T-helper 2 cell treated with Interferon-gamma antibody and Interleukin-4, amounts not matched to agents 5 μg/mL and 100 μg/mL, for 36 hours (primary cell): ENCODE measurements at regions not wholly inside any gene's neighbourhood (a gene's known extent, or its start where the extent isn't known, plus 50 kb on each side); places are given as distances from the start of the nearest gene placed in this dataset.

Experiments
- DNase-seq: peaks from one replicate; pipeline ENCODE4 v3.0.0; 2021; ENCODE audit warnings: low spot score
- H3K27ac Mint-ChIP-seq: one replicate; pipeline ENCODE4 v1.8.0; 2021; ENCODE audit warnings: mild to moderate bottlenecking, mixed read lengths
- H3K27me3 Mint-ChIP-seq: one replicate; pipeline ENCODE4 v1.8.0; 2021; ENCODE audit warnings: low read depth, mixed read lengths
- H3K36me3 Mint-ChIP-seq: one replicate; pipeline ENCODE4 v1.8.0; 2021; ENCODE audit warnings: low read depth, mixed read lengths
- H3K4me1 Mint-ChIP-seq: one replicate; pipeline ENCODE4 v1.8.0; 2021; ENCODE audit warnings: low read depth, mixed read lengths
- H3K4me3 Mint-ChIP-seq: one replicate; pipeline ENCODE4 v1.8.0; 2022; ENCODE audit warnings: mild to moderate bottlenecking, moderate library complexity, mixed read lengths
- H3K9me3 Mint-ChIP-seq: one replicate; pipeline ENCODE4 v1.8.0; 2021; ENCODE audit warnings: mixed read lengths

DNA sequence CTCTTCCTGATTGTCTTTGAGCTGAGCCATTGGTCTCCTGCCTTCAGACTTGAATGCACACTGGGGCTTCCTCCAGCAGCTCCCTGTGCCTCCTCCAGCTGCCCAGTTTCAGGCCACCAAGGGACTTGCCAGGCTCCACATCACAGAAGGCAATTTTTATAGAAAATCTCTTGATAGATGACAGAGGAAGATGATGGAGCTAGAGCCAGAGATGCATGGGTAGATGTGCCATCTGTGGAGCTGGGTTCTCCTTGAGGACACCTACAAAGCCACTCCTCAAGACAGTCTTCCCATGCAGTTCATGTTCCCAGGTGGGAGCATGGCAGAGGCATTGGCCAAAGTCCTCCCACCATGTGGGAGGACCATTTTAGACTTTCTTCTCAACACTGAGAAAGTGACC is 239.6 kb upstream of the IRX1 start:
- H3K27ac Mint-ChIP-seq: no peak overlapping the region
- H3K4me1 Mint-ChIP-seq: no peaks in the 10 kb centered on the region
- H3K9me3 Mint-ChIP-seq: peaks cover 17% of the 10 kb centered on the region
- no peaks in the 10 kb centered on the region for H3K27me3 Mint-ChIP-seq
- H3K36me3 Mint-ChIP-seq: no peaks in the 10 kb centered on the region
- no peak overlapping the region for H3K4me3 Mint-ChIP-seq
- no peak for DNase-seq

DNA sequence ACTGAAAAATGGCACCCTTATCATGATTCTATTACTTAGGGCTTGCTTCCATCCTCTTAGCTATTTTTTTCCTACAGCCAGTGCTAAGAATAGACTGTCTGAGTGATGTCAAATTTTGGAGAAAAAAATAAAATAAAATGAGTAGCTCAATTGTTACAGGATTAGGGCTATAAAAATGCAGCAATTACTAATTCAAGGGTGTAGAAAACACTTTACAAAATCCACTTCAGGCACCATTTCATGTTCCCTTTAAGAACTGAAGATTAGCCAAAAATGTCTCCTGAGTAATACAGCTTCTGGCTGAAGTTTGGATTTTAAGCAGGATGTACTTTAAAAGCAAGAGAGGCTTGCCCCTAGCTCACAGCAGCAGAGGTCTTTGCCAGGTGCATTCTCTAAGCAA is 240.5 kb upstream of the IRX1 start:
- no peaks in the 10 kb centered on the region for H3K27me3 Mint-ChIP-seq
- H3K36me3 Mint-ChIP-seq: no peaks in the 10 kb centered on the region
- H3K27ac Mint-ChIP-seq: no peak overlapping the region
- no peak for DNase-seq
- H3K4me3 Mint-ChIP-seq: no peak overlapping the region
- peaks cover 14% of the 10 kb centered on the region for H3K9me3 Mint-ChIP-seq
- H3K4me1 Mint-ChIP-seq: no peaks in the 10 kb centered on the region

DNA sequence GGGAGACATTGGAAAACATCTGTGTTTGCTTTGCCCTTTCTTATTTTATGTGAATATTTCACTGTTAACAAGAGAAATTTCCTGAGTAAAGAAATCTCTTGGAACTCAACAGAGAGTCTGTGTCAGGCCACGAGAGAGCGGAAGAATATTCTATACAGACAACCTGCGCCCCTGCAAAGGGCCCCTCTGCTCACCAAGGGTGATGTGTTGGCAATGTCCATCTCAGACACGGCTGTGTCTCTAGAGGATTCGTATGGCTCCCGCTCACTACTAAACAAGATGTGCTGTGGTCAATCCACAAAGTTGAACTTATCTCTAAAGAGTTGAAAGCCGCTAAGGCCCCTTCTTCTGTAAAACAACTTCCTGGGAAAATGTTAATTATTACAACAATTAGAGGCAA is 241.0 kb upstream of the IRX1 start:
- Mint-ChIP-seq H3K27me3 (no peaks in the 10 kb centered on the region), H3K36me3 (no peaks in the 10 kb centered on the region), H3K9me3 (peaks cover 20% of the 10 kb centered on the region), H3K4me3 (no peak overlapping the region), H3K4me1 (no peaks in the 10 kb centered on the region), H3K27ac (no peak overlapping the region)
- DNase-seq: no peak

DNA sequence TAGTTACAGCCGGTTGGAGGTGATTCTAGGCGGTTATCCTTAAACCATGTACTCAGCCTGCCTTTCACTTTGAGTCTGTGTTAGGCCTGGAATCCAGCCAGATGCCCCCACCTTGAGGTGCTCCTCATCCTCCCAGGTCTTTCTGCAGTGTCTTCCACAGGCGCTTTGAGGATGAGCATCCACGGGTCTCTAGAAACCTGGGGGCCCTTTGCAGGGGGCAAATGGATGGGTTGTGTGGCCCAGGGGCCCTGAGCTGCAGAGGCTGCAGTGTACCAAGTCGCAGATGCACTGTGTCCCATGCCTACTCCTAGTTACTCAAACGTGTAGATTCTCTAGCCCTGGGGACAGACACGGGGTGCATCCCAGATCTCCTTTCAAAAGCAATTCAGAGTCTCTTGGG is 242.1 kb upstream of the IRX1 start:
- no peak for DNase-seq
- no peaks in the 10 kb centered on the region for H3K36me3 Mint-ChIP-seq
- no peaks in the 10 kb centered on the region for H3K27me3 Mint-ChIP-seq
- H3K4me1 Mint-ChIP-seq: no peaks in the 10 kb centered on the region
- H3K27ac Mint-ChIP-seq: no peak overlapping the region
- H3K4me3 Mint-ChIP-seq: no peak overlapping the region
- peaks cover 17% of the 10 kb centered on the region for H3K9me3 Mint-ChIP-seq

DNA sequence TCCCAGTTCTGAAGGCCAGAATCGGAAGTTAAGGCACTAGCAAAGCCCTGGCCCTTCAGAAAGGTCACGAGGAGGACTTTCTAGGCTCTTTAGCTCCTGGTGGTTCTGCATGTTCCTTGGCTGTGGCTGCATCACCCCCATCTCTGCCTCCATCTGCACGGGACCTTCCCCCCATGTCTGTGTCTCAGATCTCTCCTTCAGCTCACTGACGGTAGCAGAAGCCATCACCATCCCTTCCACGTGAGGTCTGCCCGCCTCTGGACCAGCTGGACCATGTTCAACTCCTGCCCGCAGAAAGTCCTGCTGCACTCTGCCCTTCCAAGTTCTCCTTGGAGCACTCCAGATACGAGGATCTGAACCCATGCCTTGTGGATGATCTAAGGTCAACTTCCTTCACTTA is 242.9 kb upstream of the IRX1 start:
- H3K4me1 Mint-ChIP-seq: no peaks in the 10 kb centered on the region

DNA sequence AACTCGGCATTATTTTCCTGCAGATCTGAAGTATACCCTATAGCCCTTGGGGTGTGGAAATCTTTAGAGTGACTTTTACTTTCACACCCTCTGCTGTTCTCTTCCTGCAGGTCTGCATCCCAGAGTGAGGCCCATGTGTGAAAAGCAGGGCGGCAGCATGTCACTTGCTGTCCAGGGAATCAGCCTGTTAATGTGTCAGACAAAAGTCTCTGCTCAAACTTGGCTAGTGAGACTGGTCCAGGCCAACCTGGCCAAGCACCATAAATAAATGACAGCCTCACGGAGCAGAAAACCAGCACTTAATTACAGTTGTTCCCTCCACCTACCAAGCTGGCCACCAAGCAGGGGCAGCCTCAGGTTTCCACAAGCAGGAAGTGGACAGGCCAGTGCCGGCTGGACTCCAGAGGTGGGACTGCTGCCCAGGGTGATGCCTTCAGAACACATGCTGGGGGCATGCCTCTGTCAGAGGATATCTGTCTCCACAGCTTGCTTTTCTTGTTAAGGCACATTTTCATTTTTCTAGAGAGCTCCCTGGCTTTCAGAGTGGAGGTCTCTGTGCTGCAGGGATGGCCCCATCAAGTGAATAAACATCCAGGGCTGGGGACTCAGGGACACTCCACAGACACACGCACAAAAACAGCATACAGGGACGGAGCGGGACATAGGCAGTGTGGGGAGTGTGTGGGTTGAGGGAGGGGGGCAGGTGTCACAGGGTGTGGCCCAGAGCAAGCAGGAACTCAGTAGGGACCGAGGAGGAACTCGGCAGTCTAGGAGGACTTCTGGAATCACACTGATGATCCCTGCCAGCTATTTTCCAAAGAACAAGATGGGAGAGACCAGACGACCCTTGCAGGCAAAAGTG is 243.8 kb upstream of the IRX1 start:
- Mint-ChIP-seq H3K9me3 (peaks cover 29% of the 10 kb centered on the region), H3K27me3 (no peaks in the 10 kb centered on the region), H3K27ac (no peak overlapping the region), H3K36me3 (no peaks in the 10 kb centered on the region), H3K4me3 (no peak overlapping the region), H3K4me1 (no peaks in the 10 kb centered on the region)
- DNase-seq: no peak

More for the DNA sequence above, 242.9 kb upstream of the IRX1 start:
- H3K36me3 Mint-ChIP-seq: no peaks in the 10 kb centered on the region
- no peaks in the 10 kb centered on the region for H3K27me3 Mint-ChIP-seq
- H3K27ac Mint-ChIP-seq: no peak overlapping the region
- no peak for DNase-seq
- H3K9me3 Mint-ChIP-seq: peaks cover 21% of the 10 kb centered on the region
- no peak overlapping the region for H3K4me3 Mint-ChIP-seq

DNA sequence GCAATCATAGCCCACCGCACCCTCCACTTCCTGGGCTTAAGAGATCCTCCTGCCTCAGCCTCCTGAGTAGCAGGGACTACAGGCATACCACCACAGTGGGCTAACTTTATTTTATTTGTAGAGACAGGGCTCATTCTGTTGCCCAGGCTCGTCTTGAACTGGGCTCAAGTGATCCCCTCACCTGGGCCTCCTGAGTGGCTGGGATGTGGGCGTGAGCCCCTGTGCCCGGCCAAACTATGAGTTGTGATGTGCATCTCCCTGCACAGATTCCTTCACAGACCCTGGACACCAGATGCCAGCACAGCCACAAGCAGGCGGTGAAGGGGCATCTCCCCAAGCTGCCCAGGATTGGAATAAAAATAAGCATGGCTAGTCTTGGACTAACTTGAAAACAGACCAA is 244.9 kb upstream of the IRX1 start:
- no peaks in the 10 kb centered on the region for H3K27me3 Mint-ChIP-seq
- H3K36me3 Mint-ChIP-seq: no peaks in the 10 kb centered on the region
- no peaks in the 10 kb centered on the region for H3K4me1 Mint-ChIP-seq
- H3K4me3 Mint-ChIP-seq: no peak overlapping the region
- H3K9me3 Mint-ChIP-seq: peaks cover 31% of the 10 kb centered on the region
- H3K27ac Mint-ChIP-seq: no peak overlapping the region
- DNase-seq: no peak

DNA sequence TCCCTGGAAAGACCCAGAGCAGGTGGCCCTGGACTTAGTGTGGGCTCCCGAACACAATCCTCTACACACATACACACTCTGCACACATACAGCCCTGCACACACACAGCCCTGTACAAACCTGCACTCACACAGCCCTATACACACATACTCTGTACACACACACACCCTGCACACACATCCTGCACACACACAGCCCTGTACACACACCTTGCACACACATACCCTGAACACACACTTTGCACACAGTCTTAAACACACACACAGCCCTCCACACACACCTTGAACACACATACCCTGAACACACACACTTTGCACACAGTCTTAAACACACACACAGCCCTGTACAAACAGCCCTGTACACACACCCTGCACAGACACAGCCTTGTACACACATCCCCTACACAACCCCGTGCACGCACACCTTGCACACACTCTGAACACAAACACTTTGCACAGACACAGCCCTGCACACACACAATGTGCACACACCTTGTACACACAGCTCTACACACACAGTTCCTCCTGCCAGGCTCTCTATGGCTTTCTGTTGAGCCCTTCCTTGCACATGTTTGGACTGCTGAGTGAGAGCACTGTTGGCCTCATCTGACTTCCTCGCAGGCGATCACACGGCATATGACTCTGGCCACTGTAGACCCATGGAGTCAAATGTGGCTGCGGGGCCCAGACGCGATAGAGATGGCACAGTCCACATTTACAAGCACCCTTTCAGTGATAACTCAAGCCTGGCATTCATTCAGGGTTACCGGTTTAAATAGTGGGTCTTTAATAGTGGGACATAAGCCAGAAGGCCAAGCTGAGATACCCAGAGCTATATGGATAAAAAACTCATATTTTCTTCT is 245.7 kb upstream of the IRX1 start:
- no peaks in the 10 kb centered on the region for H3K27me3 Mint-ChIP-seq
- no peak for DNase-seq
- no peak overlapping the region for H3K4me3 Mint-ChIP-seq
- H3K36me3 Mint-ChIP-seq: no peaks in the 10 kb centered on the region
- peaks cover 32% of the 10 kb centered on the region for H3K9me3 Mint-ChIP-seq
- H3K27ac Mint-ChIP-seq: no peak overlapping the region
- H3K4me1 Mint-ChIP-seq: no peaks in the 10 kb centered on the region

DNA sequence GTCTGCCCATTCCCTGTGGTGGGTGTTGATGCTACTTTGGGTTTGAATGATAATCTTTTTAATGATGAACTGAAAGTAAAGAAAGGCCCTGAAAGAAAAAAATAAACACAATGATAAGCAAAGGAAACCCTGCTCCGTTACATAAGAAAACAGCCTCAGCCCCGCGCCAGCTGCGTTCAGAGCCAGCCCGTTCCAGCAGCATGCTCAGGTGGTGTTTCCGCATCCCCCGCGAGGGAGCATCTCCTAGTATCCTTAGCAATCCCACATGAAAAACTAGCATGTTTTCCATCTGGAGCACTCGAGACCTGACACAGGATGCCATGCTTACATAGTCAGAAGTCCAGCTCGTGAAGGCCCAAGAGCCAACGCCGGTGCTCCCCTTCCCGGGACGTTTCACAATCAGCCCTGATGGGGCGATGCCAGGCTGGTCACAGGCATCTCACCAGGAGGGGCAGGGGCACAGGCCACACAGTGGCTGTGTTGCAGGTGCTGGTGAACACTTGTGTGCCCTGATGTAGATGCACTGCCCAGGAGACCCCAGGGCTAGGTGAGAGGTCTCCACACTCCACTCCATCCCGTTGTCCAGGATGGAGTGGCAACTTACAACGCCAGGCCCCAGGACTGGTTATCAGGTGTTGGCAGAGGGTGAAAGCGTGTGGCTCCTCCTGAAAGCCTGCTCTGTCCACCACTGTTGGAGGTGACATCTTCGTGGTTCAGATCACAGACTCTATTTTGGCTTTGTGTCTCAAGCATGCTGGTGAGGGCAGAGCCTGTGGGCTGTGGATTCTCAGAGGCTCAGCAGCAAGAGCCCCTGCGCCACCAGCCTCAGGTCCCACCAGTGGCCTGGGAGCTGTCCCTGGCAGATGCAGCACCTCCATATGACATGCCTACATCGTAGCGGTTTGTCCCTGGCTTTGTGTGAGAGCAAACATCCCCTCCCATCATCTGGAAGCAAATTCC is 246.8 kb upstream of the IRX1 start:
- Mint-ChIP-seq H3K4me1 (no peaks in the 10 kb centered on the region), H3K27me3 (no peaks in the 10 kb centered on the region), H3K36me3 (no peaks in the 10 kb centered on the region)

DNA sequence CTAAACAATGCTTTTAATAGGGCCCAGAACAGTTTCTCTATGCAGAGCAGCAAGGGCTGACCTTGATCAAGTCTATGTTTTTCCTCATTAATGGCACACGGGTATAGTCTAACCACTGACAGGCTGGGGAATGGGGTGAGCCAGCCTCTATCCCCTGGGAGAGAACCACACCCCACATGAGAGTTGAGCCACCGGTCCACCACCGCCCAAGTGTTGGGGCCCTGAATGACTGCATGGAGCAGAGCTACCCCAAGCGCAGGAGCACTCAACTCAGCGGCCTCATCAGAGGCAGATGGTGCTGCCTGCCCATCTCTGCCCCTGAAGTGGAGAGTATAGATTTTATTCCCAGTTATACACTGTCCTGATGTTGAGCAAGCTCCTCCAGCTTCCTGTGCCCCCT is 247.9 kb upstream of the IRX1 start:
- Mint-ChIP-seq H3K9me3 (peaks cover 32% of the 10 kb centered on the region), H3K27ac (no peak overlapping the region), H3K4me1 (no peaks in the 10 kb centered on the region), H3K27me3 (no peaks in the 10 kb centered on the region), H3K36me3 (no peaks in the 10 kb centered on the region), H3K4me3 (no peak overlapping the region)
- no peak for DNase-seq

More for the DNA sequence above, 246.8 kb upstream of the IRX1 start:
- no peak overlapping the region for H3K4me3 Mint-ChIP-seq
- peaks cover 35% of the 10 kb centered on the region for H3K9me3 Mint-ChIP-seq
- no peak overlapping the region for H3K27ac Mint-ChIP-seq
- DNase-seq: no peak

DNA sequence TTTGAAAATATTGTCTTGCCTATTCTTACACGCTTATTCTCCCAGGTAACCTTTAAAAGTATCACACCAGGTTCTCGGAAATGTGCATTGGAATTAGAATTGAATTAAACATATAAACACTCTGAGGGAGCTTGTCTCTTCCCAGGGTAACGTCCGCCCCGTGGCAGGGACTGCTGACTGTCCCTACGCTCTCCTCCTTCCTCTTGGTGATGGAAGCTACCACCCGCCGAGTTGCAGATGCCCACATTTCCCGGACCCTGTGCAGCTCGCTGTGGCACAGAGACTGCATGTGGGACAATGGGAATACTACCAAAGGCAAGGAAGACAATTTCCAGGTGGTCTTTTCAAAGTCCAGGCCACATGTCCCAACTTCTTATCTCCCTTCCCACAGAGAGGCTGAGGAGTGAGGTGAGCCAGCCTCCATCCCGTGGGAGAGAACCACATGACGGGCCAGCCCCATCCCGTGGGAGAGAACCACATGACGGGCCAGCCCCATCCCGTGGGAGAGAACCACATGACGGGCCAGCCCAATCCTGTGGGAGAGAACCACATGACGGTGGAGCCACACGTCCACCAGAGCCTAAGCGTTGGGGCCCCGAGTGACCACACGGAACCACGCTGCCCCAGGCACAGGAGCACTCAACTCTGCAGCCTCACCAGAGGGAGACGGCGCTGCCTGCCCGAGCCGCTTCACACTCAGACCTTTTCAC is 249.4 kb upstream of the IRX1 start:
- peaks cover 31% of the 10 kb centered on the region for H3K9me3 Mint-ChIP-seq
- no peak overlapping the region for H3K4me3 Mint-ChIP-seq
- H3K4me1 Mint-ChIP-seq: no peaks in the 10 kb centered on the region
- no peak overlapping the region for H3K27ac Mint-ChIP-seq
- H3K27me3 Mint-ChIP-seq: no peaks in the 10 kb centered on the region
- DNase-seq: no peak
- no peaks in the 10 kb centered on the region for H3K36me3 Mint-ChIP-seq

DNA sequence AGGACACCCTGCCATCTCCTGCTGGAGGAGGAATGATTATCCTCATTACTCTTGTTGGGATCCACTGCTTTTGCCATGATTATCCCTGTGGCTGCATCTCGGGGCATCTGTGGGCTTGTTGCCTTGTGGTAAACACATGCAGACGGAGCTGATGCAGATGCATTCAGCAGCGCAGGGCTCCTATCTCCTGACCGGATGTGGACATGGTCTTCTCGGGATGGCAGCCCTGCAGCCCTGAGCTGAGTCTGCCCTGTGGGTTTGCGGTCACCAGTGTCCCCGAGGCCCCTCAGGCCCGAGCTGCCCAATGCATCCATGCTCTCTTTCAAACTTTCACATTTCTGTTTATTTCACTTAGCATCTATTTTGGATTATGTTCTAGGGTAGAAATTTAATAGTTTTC is 250.4 kb upstream of the IRX1 start:
- H3K4me1 Mint-ChIP-seq: no peaks in the 10 kb centered on the region
- H3K27ac Mint-ChIP-seq: no peak overlapping the region
- no peak for DNase-seq
- H3K36me3 Mint-ChIP-seq: no peaks in the 10 kb centered on the region
- no peak overlapping the region for H3K4me3 Mint-ChIP-seq
- H3K9me3 Mint-ChIP-seq: peaks cover 29% of the 10 kb centered on the region
- H3K27me3 Mint-ChIP-seq: no peaks in the 10 kb centered on the region

DNA sequence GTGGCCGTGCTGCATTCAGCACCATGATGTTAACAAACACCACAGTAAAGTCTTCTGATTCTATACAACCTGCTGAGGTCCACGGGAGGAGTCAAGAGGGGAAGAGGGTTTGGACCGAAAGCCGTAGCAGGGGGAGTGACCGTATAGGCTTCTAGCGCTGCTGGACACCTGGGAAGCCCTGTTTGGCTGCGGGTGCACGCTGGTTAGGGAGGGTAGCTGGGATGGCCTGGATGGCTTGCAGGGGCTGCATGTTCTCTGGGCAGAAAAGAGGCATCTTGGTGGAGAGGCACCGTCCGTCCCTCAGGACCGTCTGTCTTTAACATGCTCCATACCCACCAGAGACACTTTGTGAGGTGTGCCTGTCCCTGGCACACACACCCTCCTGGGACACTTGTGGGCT is 251.0 kb upstream of the IRX1 start:
- Mint-ChIP-seq H3K36me3 (no peaks in the 10 kb centered on the region), H3K27me3 (no peaks in the 10 kb centered on the region), H3K4me3 (no peak overlapping the region), H3K27ac (no peak overlapping the region), H3K4me1 (no peaks in the 10 kb centered on the region), H3K9me3 (peaks cover 24% of the 10 kb centered on the region)
- DNase-seq: no peak
